IMR-90 (cell line): ENCODE measurements at regions not wholly inside any gene's neighbourhood (a gene's known extent, or its start where the extent isn't known, plus 50 kb on each side); places are given as distances from the start of the nearest gene placed in this dataset.

Experiments
- BHLHE40 ChIP-seq: fragments of 150-350 bp; IDR thresholded peaks from 2 replicates; pipeline ENCODE4 v1.6.1; 2016; ENCODE audit warnings: mild to moderate bottlenecking, low read depth, low read length
- CEBPB ChIP-seq: IDR thresholded peaks from 2 replicates; pipeline ENCODE4 v1.6.1; 2012; ENCODE audit warnings: low read depth, low read length, improper control_type of control experiment
- CTCF ChIP-seq: conservative IDR thresholded peaks from 2 replicates; pipeline ENCODE4 v1.5.1; 2012; ENCODE audit warnings: mild to moderate bottlenecking, low read depth, low read length, improper control_type of control experiment
- ELK1 ChIP-seq: fragments of 150-350 bp; IDR thresholded peaks from 2 replicates; pipeline ENCODE4 v1.6.1; 2016; ENCODE audit warnings: low read depth, mild to moderate bottlenecking, low read length, moderate library complexity, borderline replicate concordance
- MAZ ChIP-seq: IDR thresholded peaks from 2 replicates; pipeline ENCODE4 v1.6.1; 2012; ENCODE audit warnings: low read depth, mild to moderate bottlenecking, low read length, improper control_type of control experiment, moderate library complexity, borderline replicate concordance
- MXI1 ChIP-seq: IDR thresholded peaks from 2 replicates; pipeline ENCODE4 v1.6.1; 2012; ENCODE audit warnings: low read depth, mild to moderate bottlenecking, low read length, moderate library complexity, borderline replicate concordance
- POLR2A ChIP-seq: IDR thresholded peaks from 2 replicates; pipeline ENCODE4 v1.6.1; 2012; ENCODE audit warnings: mild to moderate bottlenecking, low read depth, low read length
- RAD21 ChIP-seq: IDR thresholded peaks from 2 replicates; pipeline ENCODE4 v1.6.1; 2012; ENCODE audit warnings: low read length, improper control_type of control experiment
- RFX5 ChIP-seq: IDR thresholded peaks from 2 replicates; pipeline ENCODE4 v1.8.0; 2012; ENCODE audit warnings: low read depth, mild to moderate bottlenecking, low read length, moderate library complexity
- SMC3 ChIP-seq: fragments of 150-350 bp; IDR thresholded peaks from 2 replicates; pipeline ENCODE4 v1.6.1; 2016; ENCODE audit warnings: low read depth, mild to moderate bottlenecking, antibody characterized with exemption, low read length, moderate library complexity
- USF2 ChIP-seq: fragments of 150-350 bp; IDR thresholded peaks from 2 replicates; pipeline ENCODE4 v1.6.1; 2017; ENCODE audit warnings: mild to moderate bottlenecking, antibody characterized with exemption, low read length, low read depth

GRCh38 chr11:44403587-44404273 lies 93.8 kb upstream of the ALX4 start:
- TF ChIP-seq CTCF (no peak), ELK1 (no peak), POLR2A (no peak), MAZ (no peak), MXI1 (no peak), BHLHE40 (no peak), CEBPB (no peak), SMC3 (no peak), RAD21 (no peak), RFX5 (no peak), USF2 (no peak)
